GM15510 (cell line): ENCODE measurements at regions not wholly inside any gene's neighbourhood (a gene's known extent, or its start where the extent isn't known, plus 50 kb on each side); places are given as distances from the start of the nearest gene placed in this dataset.

Experiments used
- POLR2A ChIP-seq: IDR thresholded peaks from 3 replicates; pipeline ENCODE4 v1.6.1; 2011; ENCODE audit warnings: borderline replicate concordance; ENCODE audit not compliant: insufficient read length; ENCODE audit errors: extremely low read depth

GRCh38 chr2:64283641-64284361, 139.6 kb upstream of the PELI1 start:
- no peak for TF ChIP-seq POLR2A

GRCh38 chr2:64284751-64285150, 140.5 kb upstream of the PELI1 start:
- TF ChIP-seq POLR2A, result no peak

- no peak for TF ChIP-seq POLR2A
Measured at GRCh38 chr2:64287202-64287740, 143.1 kb upstream of the PELI1 start.

- no peak for TF ChIP-seq POLR2A
Measured at GRCh38 chr2:64288321-64289193, 144.3 kb upstream of the PELI1 start.

- no peak for TF ChIP-seq POLR2A
Measured at GRCh38 chr2:64289251-64289650, 145.0 kb upstream of the PELI1 start.

GRCh38 chr2:64289737-64290136, 145.5 kb upstream of the PELI1 start:
- no peak for TF ChIP-seq POLR2A

DNA sequence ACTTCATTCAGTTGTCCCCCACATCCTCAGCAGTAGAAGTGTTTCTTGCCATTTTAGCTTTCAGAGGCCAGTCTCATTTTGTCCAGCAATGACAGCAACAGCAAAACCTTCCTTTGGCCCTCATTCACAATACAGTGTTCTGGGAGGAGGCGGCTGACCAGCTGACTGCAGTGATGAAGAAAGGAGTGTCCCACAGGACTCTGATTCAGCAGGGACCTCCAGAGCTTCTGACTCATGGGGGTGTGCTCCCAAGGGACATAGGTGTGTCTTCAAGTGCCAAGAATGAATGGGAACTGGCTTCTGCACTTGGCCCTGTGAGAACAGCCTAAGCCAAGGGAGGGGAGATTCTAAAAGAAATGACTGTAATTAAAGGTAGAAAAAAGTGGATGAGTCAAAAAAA, 147.0 kb upstream of the PELI1 start:
- no peak for TF ChIP-seq POLR2A

- TF ChIP-seq POLR2A, result no peak
Measured at GRCh38 chr2:64295326-64296139, 151.3 kb upstream of the PELI1 start.

DNA sequence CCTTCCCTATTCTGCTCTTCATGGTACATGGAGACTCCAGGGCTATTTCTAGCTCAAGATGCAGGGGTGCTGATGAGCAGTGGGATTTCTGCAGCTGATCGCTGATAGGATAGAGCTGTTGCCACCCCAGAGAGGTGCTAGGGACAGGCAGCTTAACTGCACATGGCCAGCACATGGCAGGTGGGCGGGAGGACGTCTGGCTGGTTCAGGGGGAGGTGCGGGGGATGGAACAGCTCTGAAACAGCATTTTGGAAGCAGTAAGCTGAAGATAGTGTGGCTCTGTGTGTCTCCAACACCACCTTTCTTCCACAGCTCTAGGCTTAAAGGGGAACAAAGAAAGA, 151.9 kb upstream of the PELI1 start:
- no peak for TF ChIP-seq POLR2A

DNA sequence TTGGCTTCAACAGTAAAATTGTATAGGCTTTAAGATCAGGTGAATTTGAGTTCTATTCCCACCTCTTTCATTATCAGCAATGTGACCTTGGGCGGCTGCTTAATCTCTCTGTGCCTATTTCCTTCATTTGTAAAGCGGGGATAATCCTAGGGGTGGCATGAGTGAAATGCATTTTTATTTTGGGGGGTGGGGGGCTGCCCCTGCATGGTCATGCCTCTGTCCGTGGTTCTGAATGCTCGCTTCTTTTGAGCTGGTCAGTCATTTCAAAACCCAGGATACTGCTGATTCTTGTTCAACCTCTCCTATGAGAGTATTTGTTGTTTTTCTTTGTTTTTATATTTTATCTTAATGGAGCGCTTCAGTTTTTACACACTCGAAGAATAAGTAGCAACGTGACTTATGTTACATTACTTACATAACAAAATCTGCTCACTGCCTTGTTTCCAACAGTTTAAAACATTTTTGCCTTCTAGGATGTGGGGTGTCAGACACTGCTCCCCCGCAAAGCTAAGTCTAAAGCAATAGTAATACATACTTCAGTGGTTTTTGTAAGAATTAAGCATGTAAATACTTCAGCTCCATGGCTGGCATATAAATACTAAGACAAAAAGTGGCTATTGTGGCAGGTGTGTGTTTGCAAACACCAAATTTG, 152.6 kb upstream of the PELI1 start:
- no peak for TF ChIP-seq POLR2A

GRCh38 chr2:64298161-64298560, 153.9 kb upstream of the PELI1 start:
- no peak for TF ChIP-seq POLR2A

DNA sequence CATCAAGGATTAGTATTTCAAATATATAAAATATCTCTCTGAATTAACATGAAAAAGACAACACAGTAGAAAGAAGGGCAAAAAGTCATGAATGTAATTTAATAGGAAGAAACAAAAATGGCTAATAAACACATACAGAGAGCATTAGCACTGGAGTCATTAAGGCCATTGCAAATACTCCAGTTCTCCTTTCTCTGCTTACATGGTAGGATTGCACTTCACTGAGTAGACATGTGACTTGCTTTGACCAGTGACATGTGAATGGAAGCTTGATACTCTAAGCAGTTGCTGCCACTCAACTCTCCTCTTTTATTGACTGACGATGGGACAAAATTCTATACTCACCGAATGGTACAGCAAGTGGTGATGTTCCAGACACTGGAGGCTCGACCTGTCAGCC, 153.9 kb upstream of the LGALSL start:
- TF ChIP-seq POLR2A, result no peak

- no peak for TF ChIP-seq POLR2A
Measured at GRCh38 chr2:64303250-64303649, 150.7 kb upstream of the LGALSL start.

- TF ChIP-seq POLR2A, result no peak
Measured at GRCh38 chr2:64307421-64307820, 146.5 kb upstream of the LGALSL start.
